Progenitor cell of endocrine pancreas (in vitro differentiated cells): ENCODE measurements at regions not wholly inside any gene's neighbourhood (a gene's known extent, or its start where the extent isn't known, plus 50 kb on each side); places are given as distances from the start of the nearest gene placed in this dataset.

Experiments used
- DNase-seq: peaks from one replicate; pipeline ENCODE4 v3.0.0; 2021; ENCODE audit warnings: low spot score; ENCODE audit not compliant: unreplicated experiment
- H3K27ac Mint-ChIP-seq: 2 replicates; pipeline ENCODE4 v1.8.0; 2021; ENCODE audit warnings: mild to moderate bottlenecking, moderate library complexity, mixed read lengths
- H3K27me3 Mint-ChIP-seq: 2 replicates; pipeline ENCODE4 v1.8.0; 2021; ENCODE audit warnings: mixed read lengths
- H3K36me3 Mint-ChIP-seq: 2 replicates; pipeline ENCODE4 v1.8.0; 2022; ENCODE audit warnings: mixed read lengths; ENCODE audit not compliant: insufficient read depth
- H3K4me1 Mint-ChIP-seq: 2 replicates; pipeline ENCODE4 v1.8.0; 2021; ENCODE audit warnings: low read depth, mixed read lengths
- H3K4me3 Mint-ChIP-seq: 2 replicates; pipeline ENCODE4 v1.8.0; 2021; ENCODE audit warnings: low read depth, mild to moderate bottlenecking, moderate library complexity, mixed read lengths
- H3K9me3 Mint-ChIP-seq: 2 replicates; pipeline ENCODE4 v1.8.0; 2021; ENCODE audit warnings: low read depth, mixed read lengths
- TF ChIP-seq, protein P1 (sequence below): fragments of 200-600 bp; sonication (generic); IDR thresholded peaks from one replicate; pipeline ENCODE4 v1.5.0; 2021; ENCODE audit warnings: antibody characterized with exemption, mild to moderate bottlenecking; ENCODE audit not compliant: unreplicated experiment

DNA sequence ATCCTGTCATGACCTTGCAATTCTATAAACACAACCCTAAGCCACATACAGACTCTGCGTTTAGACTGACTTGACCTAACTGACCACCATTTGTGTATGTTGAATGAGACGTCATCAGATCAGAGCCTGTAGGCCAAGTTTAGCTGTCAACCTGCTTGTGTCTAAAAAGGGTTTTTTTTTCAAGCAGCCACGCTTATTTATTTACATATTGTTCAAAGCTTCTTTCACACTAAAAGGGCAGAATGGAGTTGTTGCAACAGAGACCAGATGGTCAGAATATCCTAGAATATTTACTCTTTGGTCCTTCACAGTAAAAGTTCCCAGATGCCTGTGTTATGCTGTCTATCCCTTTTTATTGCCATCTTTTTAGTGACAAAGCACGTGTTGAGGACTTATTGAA is 307.7 kb upstream of the SLC10A2 start:
- H3K36me3 Mint-ChIP-seq: no peaks in the 10 kb centered on the region
- no peaks in the 10 kb centered on the region for H3K27me3 Mint-ChIP-seq
- no peaks in the 10 kb centered on the region for H3K4me1 Mint-ChIP-seq
- no peaks in the 10 kb centered on the region for H3K9me3 Mint-ChIP-seq
- no peak overlapping the region for H3K27ac Mint-ChIP-seq
- DNase-seq: no peak
- TF ChIP-seq, protein P1, sequence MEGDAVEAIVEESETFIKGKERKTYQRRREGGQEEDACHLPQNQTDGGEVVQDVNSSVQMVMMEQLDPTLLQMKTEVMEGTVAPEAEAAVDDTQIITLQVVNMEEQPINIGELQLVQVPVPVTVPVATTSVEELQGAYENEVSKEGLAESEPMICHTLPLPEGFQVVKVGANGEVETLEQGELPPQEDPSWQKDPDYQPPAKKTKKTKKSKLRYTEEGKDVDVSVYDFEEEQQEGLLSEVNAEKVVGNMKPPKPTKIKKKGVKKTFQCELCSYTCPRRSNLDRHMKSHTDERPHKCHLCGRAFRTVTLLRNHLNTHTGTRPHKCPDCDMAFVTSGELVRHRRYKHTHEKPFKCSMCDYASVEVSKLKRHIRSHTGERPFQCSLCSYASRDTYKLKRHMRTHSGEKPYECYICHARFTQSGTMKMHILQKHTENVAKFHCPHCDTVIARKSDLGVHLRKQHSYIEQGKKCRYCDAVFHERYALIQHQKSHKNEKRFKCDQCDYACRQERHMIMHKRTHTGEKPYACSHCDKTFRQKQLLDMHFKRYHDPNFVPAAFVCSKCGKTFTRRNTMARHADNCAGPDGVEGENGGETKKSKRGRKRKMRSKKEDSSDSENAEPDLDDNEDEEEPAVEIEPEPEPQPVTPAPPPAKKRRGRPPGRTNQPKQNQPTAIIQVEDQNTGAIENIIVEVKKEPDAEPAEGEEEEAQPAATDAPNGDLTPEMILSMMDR: no peak
- H3K4me3 Mint-ChIP-seq: no peak overlapping the region

DNA sequence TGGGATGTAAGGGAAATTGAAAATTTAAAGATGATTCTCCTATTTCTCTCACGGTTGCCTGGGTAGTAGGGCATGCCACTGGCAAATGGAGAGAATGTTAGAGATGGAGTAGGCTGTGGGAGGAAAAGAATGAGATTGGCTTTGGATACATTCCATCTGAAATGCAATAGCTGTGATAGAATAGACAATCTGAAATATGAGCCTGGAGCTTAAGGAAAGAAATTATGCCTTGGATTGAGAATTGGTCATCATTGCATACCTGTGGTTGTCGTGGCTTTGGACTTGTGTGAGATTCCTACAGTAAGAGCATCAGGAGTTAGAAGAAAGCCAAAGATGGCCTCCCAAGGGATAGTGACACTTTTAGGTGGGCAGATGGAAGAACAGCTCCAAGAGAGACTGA is 305.1 kb upstream of the SLC10A2 start:
- no peak overlapping the region for H3K27ac Mint-ChIP-seq
- TF ChIP-seq, protein P1: no peak
- no peaks in the 10 kb centered on the region for H3K4me1 Mint-ChIP-seq
- no peaks in the 10 kb centered on the region for H3K9me3 Mint-ChIP-seq
- H3K36me3 Mint-ChIP-seq: no peaks in the 10 kb centered on the region
- no peaks in the 10 kb centered on the region for H3K27me3 Mint-ChIP-seq
- no peak overlapping the region for H3K4me3 Mint-ChIP-seq
- no peak for DNase-seq

DNA sequence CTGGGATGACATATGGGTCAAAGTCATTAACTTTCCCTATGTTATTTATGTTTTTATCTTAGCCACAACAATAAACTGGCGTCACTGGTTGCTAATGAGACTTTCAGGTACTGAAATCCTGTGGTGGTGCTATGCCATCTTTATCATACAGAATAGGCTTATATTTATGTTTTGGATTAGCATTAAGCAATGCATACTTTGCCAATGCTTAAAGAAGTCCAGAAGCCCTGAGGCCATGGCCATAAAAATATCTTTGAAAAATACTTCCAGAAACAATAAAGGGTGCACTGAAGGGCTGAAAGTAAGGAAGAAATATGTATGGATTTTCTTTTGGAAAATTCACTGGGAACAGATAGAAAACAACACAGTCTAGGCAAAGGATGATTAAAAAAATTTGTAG is 304.6 kb upstream of the SLC10A2 start:
- TF ChIP-seq, protein P1: no peak
- Mint-ChIP-seq H3K36me3 (no peaks in the 10 kb centered on the region), H3K4me1 (no peaks in the 10 kb centered on the region)

GRCh38 chr13:103358255-103358932 is 292.2 kb upstream of the SLC10A2 start:
- Mint-ChIP-seq H3K9me3 (peaks cover 6% of the 10 kb centered on the region), H3K27ac (no peak overlapping the region), H3K36me3 (no peaks in the 10 kb centered on the region), H3K4me1 (no peaks in the 10 kb centered on the region), H3K27me3 (no peaks in the 10 kb centered on the region), H3K4me3 (no peak overlapping the region)
- DNase-seq: no peak
- TF ChIP-seq, protein P1: no peak

More for the DNA sequence above, 304.6 kb upstream of the SLC10A2 start:
- no peak overlapping the region for H3K27ac Mint-ChIP-seq
- no peak overlapping the region for H3K4me3 Mint-ChIP-seq
- H3K27me3 Mint-ChIP-seq: no peaks in the 10 kb centered on the region
- H3K9me3 Mint-ChIP-seq: no peaks in the 10 kb centered on the region
- no peak for DNase-seq

- TF ChIP-seq, protein P1: no peak
- Mint-ChIP-seq H3K36me3 (no peaks in the 10 kb centered on the region), H3K27me3 (peaks cover 3% of the 10 kb centered on the region), H3K9me3 (peaks cover 5% of the 10 kb centered on the region), H3K4me3 (no peak overlapping the region), H3K4me1 (peaks cover 1% of the 10 kb centered on the region), H3K27ac (no peak overlapping the region)
- no peak for DNase-seq
These were observed 290.1 kb upstream of the SLC10A2 start for GRCh38 chr13:103356226-103356864.
